ENCODE measurements at regions not wholly inside any gene's neighbourhood (a gene's known extent, or its start where the extent isn't known, plus 50 kb on each side); places are given as distances from the start of the nearest gene placed in this dataset.

DNA sequence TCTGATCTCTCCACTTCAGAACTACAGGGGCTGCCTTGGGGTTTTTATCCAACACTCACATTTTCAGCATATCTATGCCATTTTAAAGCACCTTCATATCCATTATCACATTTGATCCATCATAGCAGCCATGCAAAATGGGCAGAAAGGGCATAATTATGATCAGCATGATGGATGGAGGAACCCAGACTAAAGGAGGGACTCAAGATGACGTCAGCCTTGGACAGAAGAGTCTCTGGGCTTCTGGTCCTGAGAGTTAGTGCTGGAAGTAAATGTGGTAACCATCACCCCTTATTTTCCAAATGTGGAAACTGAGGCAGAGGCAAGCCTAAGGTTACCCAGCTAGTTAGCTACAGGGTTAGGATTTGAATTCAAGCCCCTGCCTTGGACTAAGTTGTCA is 273.1 kb downstream of the DRD1 start:
- no peak for TF ChIP-seq CTCF (IDR thresholded peaks at IDR 0.05)
- TF ChIP-seq POLR2A (IDR thresholded peaks at IDR 0.05) = no peak

All from lower leg skin (tissue), 3 donors.